GM18499 (cell line): ENCODE measurements at regions not wholly inside any gene's neighbourhood (a gene's known extent, or its start where the extent isn't known, plus 50 kb on each side); places are given as distances from the start of the nearest gene placed in this dataset.
"Not testable (repeated sequence)": the region's sequence is repeated elsewhere in the genome, so short reads cannot be mapped to it uniquely, and the experiment has no call there.

Experiments used
- ATAC-seq: cut with Tn5 transposase; IDR thresholded peaks from one replicate; pipeline ENCODE4 v1.9.1; 2021; ENCODE audit warnings: moderate number of reproducible peaks; ENCODE audit not compliant: insufficient read depth, unreplicated experiment

- no peak for ATAC-seq
These were observed 470.0 kb downstream of the FAT4 start for GRCh38 chr4:125784741-125785140.

GRCh38 chr4:125787707-125788106 lies 473.0 kb downstream of the FAT4 start:
- ATAC-seq = no peak

GRCh38 chr4:125789023-125789422 lies 474.3 kb downstream of the FAT4 start:
- no peak for ATAC-seq

GRCh38 chr4:125791896-125792295 lies 477.1 kb downstream of the FAT4 start:
- ATAC-seq = no peak

GRCh38 chr4:125794989-125795388 lies 480.2 kb downstream of the FAT4 start:
- no peak for ATAC-seq

GRCh38 chr4:125796138-125796537 lies 481.4 kb downstream of the FAT4 start:
- no peak for ATAC-seq

- not testable (repeated sequence) for ATAC-seq
These were observed 482.9 kb downstream of the FAT4 start for GRCh38 chr4:125797621-125798020.

GRCh38 chr4:125801373-125801772 lies 486.6 kb downstream of the FAT4 start:
- no peak for ATAC-seq

- no peak for ATAC-seq
These were observed 487.2 kb downstream of the FAT4 start for GRCh38 chr4:125801924-125802323.

- ATAC-seq = no peak
These were observed 493.3 kb downstream of the FAT4 start for GRCh38 chr4:125808022-125808421.

GRCh38 chr4:125808570-125808969 lies 493.8 kb downstream of the FAT4 start:
- no peak for ATAC-seq

- ATAC-seq = no peak
These were observed 497.1 kb downstream of the FAT4 start for GRCh38 chr4:125811892-125812291.

- ATAC-seq = no peak
These were observed 512.3 kb downstream of the FAT4 start for GRCh38 chr4:125826801-125827695.

GRCh38 chr4:125827696-125828052 lies 512.9 kb downstream of the FAT4 start:
- no peak for ATAC-seq

GRCh38 chr4:125828346-125828745 lies 513.6 kb downstream of the FAT4 start:
- no peak for ATAC-seq

- no peak for ATAC-seq
These were observed 517.4 kb downstream of the FAT4 start for GRCh38 chr4:125832161-125832560.

- ATAC-seq = no peak
These were observed 521.9 kb downstream of the FAT4 start for GRCh38 chr4:125836597-125837195.

GRCh38 chr4:125837493-125838201 lies 522.9 kb downstream of the FAT4 start:
- no peak for ATAC-seq

GRCh38 chr4:125838202-125838601 lies 523.4 kb downstream of the FAT4 start:
- ATAC-seq = no peak

GRCh38 chr4:125838924-125839323 lies 524.2 kb downstream of the FAT4 start:
- no peak for ATAC-seq

- ATAC-seq = no peak
These were observed 529.2 kb downstream of the FAT4 start for GRCh38 chr4:125843947-125844346.
